Stimulated activated CD8-positive, alpha-beta memory T cell treated with anti-CD3 and anti-CD28 coated beads, Interleukin-7, amount 100 ng/mL, for 4 hours (primary cell): ENCODE measurements at regions not wholly inside any gene's neighbourhood (a gene's known extent, or its start where the extent isn't known, plus 50 kb on each side); places are given as distances from the start of the nearest gene placed in this dataset.

Experiments used
- DNase-seq, 2 donors: peaks; one replicate each; pipeline ENCODE4 v3.0.0-alpha.2; 2020; ENCODE audit warnings: low read depth in 2 of 2

- no peak for DNase-seq
Measured at GRCh38 chr6:102415891-102416290, 1022.4 kb downstream of the GRIK2 start.

- no peak for DNase-seq
Measured at GRCh38 chr6:102411796-102412195, 1018.3 kb downstream of the GRIK2 start.

GRCh38 chr6:102407886-102408741, 1014.6 kb downstream of the GRIK2 start:
- no peak for DNase-seq

GRCh38 chr6:102405860-102406259, 1012.4 kb downstream of the GRIK2 start:
- no peak for DNase-seq

GRCh38 chr6:102402635-102403329, 1009.3 kb downstream of the GRIK2 start:
- no peak for DNase-seq

- no peak for DNase-seq
Measured at GRCh38 chr6:102398788-102399390, 1005.4 kb downstream of the GRIK2 start.

- DNase-seq, result no peak
Measured at GRCh38 chr6:102390541-102390940, 997.0 kb downstream of the GRIK2 start.

GRCh38 chr6:102389994-102390393, 996.5 kb downstream of the GRIK2 start:
- no peak for DNase-seq

GRCh38 chr6:102387326-102388033, 994.0 kb downstream of the GRIK2 start:
- no peak for DNase-seq

- no peak for DNase-seq
Measured at GRCh38 chr6:102381203-102381602, 987.7 kb downstream of the GRIK2 start.

- no peak for DNase-seq
Measured at GRCh38 chr6:102356170-102356569, 962.7 kb downstream of the GRIK2 start.

- no peak for DNase-seq
Measured at GRCh38 chr6:102355578-102355977, 962.1 kb downstream of the GRIK2 start.

GRCh38 chr6:102352552-102352951, 959.0 kb downstream of the GRIK2 start:
- no peak for DNase-seq

GRCh38 chr6:102344769-102345168, 951.3 kb downstream of the GRIK2 start:
- DNase-seq, result no peak

- no peak for DNase-seq
Measured at GRCh38 chr6:102340311-102340710, 946.8 kb downstream of the GRIK2 start.

GRCh38 chr6:102333736-102334135, 940.2 kb downstream of the GRIK2 start:
- DNase-seq, result no peak

GRCh38 chr6:102327697-102328225, 934.3 kb downstream of the GRIK2 start:
- DNase-seq, result no peak

- no peak for DNase-seq
Measured at GRCh38 chr6:102313699-102314098, 920.2 kb downstream of the GRIK2 start.

- no peak for DNase-seq
Measured at GRCh38 chr6:102309700-102310099, 916.2 kb downstream of the GRIK2 start.

- DNase-seq, result no peak
Measured at GRCh38 chr6:102300350-102300749, 906.8 kb downstream of the GRIK2 start.

- DNase-seq, result no peak
Measured at GRCh38 chr6:102298051-102298450, 904.5 kb downstream of the GRIK2 start.
